ENCODE measurements at regions not wholly inside any gene's neighbourhood (a gene's known extent, or its start where the extent isn't known, plus 50 kb on each side); places are given as distances from the start of the nearest gene placed in this dataset.

GRCh38 chr3:99400352-99400751 is 238.0 kb upstream of the COL8A1 start:
- 71 to 79% methylated on average over 2 of the region's 2 CpGs for WGBS, 2 donors
- Histone ChIP-seq H3K36me3 (no peaks in the 10 kb centered on the region), H3K27me3 (no peaks in the 10 kb centered on the region), H3K4me3 (no peak overlapping the region), H3K4me1 (no peaks in the 10 kb centered on the region), H3K27ac (no peak overlapping the region), H3K9me3 (peaks cover 3 to 15% (median 6%) of the 10 kb centered on the region in 4 donors)
- TF ChIP-seq POLR2A (IDR thresholded peaks at IDR 0.05) (no peak), POLR2AphosphoS5 (IDR thresholded peaks at IDR 0.05) (no peak), EP300 (IDR thresholded peaks at IDR 0.05) (no peak)
- TF ChIP-seq, protein P1, sequence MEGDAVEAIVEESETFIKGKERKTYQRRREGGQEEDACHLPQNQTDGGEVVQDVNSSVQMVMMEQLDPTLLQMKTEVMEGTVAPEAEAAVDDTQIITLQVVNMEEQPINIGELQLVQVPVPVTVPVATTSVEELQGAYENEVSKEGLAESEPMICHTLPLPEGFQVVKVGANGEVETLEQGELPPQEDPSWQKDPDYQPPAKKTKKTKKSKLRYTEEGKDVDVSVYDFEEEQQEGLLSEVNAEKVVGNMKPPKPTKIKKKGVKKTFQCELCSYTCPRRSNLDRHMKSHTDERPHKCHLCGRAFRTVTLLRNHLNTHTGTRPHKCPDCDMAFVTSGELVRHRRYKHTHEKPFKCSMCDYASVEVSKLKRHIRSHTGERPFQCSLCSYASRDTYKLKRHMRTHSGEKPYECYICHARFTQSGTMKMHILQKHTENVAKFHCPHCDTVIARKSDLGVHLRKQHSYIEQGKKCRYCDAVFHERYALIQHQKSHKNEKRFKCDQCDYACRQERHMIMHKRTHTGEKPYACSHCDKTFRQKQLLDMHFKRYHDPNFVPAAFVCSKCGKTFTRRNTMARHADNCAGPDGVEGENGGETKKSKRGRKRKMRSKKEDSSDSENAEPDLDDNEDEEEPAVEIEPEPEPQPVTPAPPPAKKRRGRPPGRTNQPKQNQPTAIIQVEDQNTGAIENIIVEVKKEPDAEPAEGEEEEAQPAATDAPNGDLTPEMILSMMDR (IDR thresholded peaks at IDR 0.05), result no peak
- no peak for ATAC-seq (ENCODE audit: low FRiP score in 2 of 2)
- DNase-seq, result no peak

- Histone ChIP-seq H3K27me3 (no peaks in the 10 kb centered on the region), H3K36me3 (no peaks in the 10 kb centered on the region), H3K4me1 (no peaks in the 10 kb centered on the region), H3K4me3 (no peak overlapping the region), H3K9me3 (peaks cover 3 to 15% (median 6%) of the 10 kb centered on the region in 4 donors), H3K27ac (no peak overlapping the region)
- TF ChIP-seq POLR2AphosphoS5 (IDR thresholded peaks at IDR 0.05) (no peak), EP300 (IDR thresholded peaks at IDR 0.05) (no peak), POLR2A (IDR thresholded peaks at IDR 0.05) (no peak)
- TF ChIP-seq, protein P1 (IDR thresholded peaks at IDR 0.05), result no peak
- 74 to 79% methylated on average over 3 of the region's 3 CpGs for WGBS, 2 donors
- no peak for DNase-seq
- ATAC-seq (ENCODE audit: low FRiP score in 2 of 2), result no peak
Measured at GRCh38 chr3:99396651-99397275, 241.6 kb upstream of the COL8A1 start.

- Histone ChIP-seq H3K4me1 (no peaks in the 10 kb centered on the region), H3K27ac (no peak overlapping the region), H3K36me3 (no peaks in the 10 kb centered on the region), H3K27me3 (no peaks in the 10 kb centered on the region), H3K4me3 (no peak overlapping the region), H3K9me3 (peaks cover 3 to 15% (median 6%) of the 10 kb centered on the region in 4 donors)
- WGBS, 2 donors, result 62 to 70% methylated on average over 7 of the region's 7 CpGs
- TF ChIP-seq EP300 (IDR thresholded peaks at IDR 0.05) (no peak), POLR2A (IDR thresholded peaks at IDR 0.05) (no peak), POLR2AphosphoS5 (IDR thresholded peaks at IDR 0.05) (no peak)
- TF ChIP-seq, protein P1 (IDR thresholded peaks at IDR 0.05), result no peak
- no peak for ATAC-seq (ENCODE audit: low FRiP score in 2 of 2)
- no peak for DNase-seq
Measured at GRCh38 chr3:99394831-99395778, 243.3 kb upstream of the COL8A1 start.

- Histone ChIP-seq H3K4me1 (no peaks in the 10 kb centered on the region), H3K36me3 (no peaks in the 10 kb centered on the region), H3K4me3 (no peak overlapping the region), H3K27ac (no peak overlapping the region), H3K9me3 (peaks cover 3 to 9% (median 5%) of the 10 kb centered on the region in 4 donors), H3K27me3 (no peaks in the 10 kb centered on the region)
- TF ChIP-seq POLR2AphosphoS5 (IDR thresholded peaks at IDR 0.05) (no peak), EP300 (IDR thresholded peaks at IDR 0.05) (no peak)
- WGBS, 2 donors, result 78 to 91% methylated on average over 2 of the region's 2 CpGs
- no peak for ATAC-seq (ENCODE audit: low FRiP score in 2 of 2)
- no peak for DNase-seq
Measured at GRCh38 chr3:99393961-99394360, 244.4 kb upstream of the COL8A1 start.

DNA sequence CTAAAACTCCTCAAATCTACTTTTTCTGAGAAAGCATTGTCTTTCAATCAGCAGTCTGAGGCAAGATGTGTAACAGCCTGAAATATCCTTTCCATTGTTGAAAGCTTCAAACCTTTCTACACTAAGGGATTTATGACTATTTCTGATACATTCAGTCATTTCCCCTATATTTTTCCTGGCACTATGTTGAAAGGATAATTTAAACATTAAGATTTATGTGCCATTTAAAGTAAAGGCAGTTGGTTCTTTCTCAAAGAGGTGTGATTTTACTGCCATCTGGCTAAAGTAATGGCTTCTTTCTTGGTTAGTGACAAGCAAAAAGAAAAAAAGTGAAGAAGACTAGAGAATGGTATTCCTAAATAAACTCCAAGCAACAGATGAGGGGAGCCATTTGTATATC is 249.6 kb upstream of the COL8A1 start:
- Histone ChIP-seq H3K4me1 (no peaks in the 10 kb centered on the region), H3K36me3 (no peaks in the 10 kb centered on the region), H3K27ac (no peak overlapping the region), H3K4me3 (no peak overlapping the region), H3K27me3 (no peaks in the 10 kb centered on the region), H3K9me3 (no peaks in the 10 kb centered on the region)
- DNase-seq, result no peak
- TF ChIP-seq EP300 (IDR thresholded peaks at IDR 0.05), result no peak
- TF ChIP-seq, protein P1 (IDR thresholded peaks at IDR 0.05), result no peak
- TF ChIP-seq POLR2A (IDR thresholded peaks at IDR 0.05), result no peak
- no peak for TF ChIP-seq POLR2AphosphoS5 (IDR thresholded peaks at IDR 0.05)
- ATAC-seq (ENCODE audit: low FRiP score in 2 of 2), result no peak

Measured in upper lobe of left lung (tissue), 6 donors.